ENCODE measurements at regions not wholly inside any gene's neighbourhood (a gene's known extent, or its start where the extent isn't known, plus 50 kb on each side); places are given as distances from the start of the nearest gene placed in this dataset.
A peak's percentile ranks its signal among the peaks of the same experiment; 100 is the strongest.

DNA sequence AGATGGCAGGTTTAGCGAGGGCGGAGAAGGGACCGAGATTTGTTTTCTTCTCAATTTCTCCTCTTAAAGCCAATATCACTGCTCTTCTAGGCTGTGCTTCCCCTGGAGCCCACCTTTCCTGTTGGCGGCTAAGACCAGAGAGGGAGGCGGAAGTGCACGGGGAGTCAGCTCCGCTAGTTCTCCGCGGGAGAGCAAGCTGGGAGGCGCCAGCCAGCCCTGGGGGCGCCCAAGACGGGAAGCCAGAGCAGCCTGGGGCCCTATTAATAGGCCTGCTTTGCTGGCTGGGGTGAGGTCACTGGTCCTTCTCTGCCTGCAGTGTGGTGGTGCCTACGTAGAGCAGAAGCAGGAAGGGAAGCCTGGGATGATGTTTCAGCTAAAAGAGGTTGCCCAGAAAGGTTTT is 61.6 kb downstream of the LSM5 start:
- no peak for DNase-seq

GRCh38 chr7:32427769-32428291 is 62.4 kb downstream of the LSM5 start:
- peak; percentile 77 for DNase-seq

DNA sequence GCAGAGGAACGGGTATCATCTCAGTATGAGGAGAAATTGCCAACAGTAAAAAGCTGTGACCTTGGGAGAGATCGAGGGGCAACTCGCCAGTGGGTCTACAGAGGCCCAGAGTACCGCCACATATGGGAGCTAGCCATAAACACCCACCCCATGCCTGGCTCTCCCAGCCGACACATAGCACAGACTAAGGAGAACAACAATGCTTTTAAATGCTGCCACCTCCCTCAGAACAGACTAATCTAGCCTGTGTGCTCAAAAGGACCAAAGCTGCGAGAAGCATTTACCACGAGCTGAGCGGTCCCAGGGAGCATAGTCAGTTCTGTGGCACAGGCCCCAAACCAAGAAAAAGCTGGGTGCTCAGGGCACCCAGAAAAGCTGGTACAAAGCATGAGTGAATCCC is 73.3 kb downstream of the LSM5 start:
- no peak for DNase-seq

- DNase-seq: no peak
Observed at GRCh38 chr7:32415936-32416335, 74.2 kb downstream of the LSM5 start.

- no peak for DNase-seq
Observed at GRCh38 chr7:32415519-32415918, 74.7 kb downstream of the LSM5 start.

DNA sequence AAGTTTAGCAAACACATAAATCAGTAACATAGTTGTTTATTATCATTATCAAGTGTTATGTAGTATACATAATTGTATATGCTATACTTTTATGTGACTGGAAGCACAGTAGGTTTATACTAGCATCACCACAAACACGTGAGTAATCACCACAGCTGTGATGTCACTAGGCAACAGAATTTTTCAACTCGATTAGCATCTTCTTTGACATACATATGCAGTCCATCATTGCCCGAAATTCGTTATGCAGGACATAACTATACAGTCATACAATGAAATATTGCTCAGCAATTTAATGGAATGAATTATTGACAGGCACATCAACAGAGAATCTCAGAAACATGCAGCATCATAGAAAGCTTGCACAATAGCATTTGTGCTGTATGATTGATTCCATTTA is 77.7 kb downstream of the LSM5 start:
- no peak for DNase-seq

DNA sequence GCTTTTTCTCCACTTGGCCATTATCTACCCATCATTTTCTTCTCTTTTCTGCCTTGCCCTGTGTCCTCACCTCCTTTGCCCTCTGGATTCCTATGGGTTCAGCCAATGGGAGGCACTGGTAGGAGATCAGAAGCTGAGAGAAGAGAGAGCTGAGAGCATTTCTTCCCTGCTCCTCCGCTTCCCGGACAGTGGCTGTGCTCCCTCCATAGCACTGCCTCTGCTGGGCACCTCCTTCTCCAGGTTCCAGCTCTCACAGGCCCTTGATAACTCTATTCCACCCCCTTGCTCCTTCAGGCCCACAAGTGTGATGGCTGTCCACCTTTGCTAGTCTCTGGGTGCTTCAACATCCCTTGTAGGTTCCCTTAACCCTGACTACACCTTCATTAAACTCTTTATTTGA is 79.6 kb downstream of the LSM5 start:
- DNase-seq: no peak

- DNase-seq: no peak
Observed at GRCh38 chr7:32406386-32406785, 83.8 kb downstream of the LSM5 start.

GRCh38 chr7:32403463-32404229 is 86.5 kb downstream of the LSM5 start:
- no peak for DNase-seq

DNA sequence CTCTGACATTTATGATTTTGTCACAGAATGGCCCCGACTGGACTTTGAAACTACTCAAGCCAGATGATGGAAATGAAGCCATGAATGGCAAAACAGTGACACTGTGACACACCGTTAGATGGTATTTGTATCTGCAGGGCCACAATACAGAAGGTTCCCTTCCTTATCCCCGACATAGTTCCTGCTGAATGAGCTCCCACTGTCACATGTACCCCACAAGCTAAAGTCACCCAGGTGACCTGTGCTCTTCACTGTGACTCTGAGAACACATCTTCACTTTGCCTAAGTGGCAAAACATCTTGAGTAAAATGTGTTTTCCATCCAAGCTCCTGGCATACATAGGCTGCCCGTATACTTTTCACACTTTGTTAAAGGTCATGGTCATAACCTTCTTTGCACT is 89.5 kb downstream of the LSM5 start:
- DNase-seq: no peak

DNA sequence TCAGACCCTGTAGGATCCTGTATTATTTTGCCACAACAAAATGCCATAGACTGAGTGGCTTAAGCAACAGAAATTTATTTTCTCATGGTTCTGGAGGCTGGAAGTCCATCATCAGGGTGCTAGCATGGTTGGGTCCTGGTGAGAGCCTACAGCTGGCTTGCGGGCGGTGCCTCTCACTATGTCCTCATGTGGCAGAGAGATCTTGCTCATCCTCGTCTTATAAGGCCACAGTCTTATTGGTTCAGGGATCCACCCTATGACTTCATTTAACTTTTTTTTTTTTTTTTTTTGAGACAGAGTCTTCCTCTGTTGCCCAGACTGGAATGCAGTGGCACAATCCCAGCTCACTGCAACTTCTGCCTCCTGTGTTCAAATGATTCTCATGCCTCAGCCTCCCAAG is 90.9 kb downstream of the LSM5 start:
- no peak for DNase-seq

GRCh38 chr7:32395168-32395567 is 95.0 kb downstream of the LSM5 start:
- DNase-seq: no peak

DNA sequence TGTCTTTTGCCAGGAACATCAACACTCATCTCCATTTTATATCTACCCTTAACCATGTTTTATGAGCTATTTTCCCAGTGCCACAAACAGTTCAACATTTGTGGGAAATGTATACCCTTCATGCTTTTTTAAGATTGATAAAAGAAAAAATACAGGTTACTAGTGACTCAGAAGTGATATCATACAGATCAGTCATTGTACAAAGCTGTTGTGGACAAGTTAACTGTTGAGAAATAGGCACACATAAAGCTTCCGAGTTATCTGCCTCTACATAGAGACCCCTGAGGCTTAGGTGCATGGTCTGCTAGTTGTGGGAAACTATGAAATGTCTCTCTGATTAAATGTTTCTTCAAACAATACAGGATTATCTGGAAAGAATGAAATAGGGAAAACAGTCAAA is 96.3 kb downstream of the LSM5 start:
- no peak for DNase-seq

- DNase-seq: no peak
Observed at GRCh38 chr7:32390210-32390609, 100.0 kb downstream of the LSM5 start.

DNA sequence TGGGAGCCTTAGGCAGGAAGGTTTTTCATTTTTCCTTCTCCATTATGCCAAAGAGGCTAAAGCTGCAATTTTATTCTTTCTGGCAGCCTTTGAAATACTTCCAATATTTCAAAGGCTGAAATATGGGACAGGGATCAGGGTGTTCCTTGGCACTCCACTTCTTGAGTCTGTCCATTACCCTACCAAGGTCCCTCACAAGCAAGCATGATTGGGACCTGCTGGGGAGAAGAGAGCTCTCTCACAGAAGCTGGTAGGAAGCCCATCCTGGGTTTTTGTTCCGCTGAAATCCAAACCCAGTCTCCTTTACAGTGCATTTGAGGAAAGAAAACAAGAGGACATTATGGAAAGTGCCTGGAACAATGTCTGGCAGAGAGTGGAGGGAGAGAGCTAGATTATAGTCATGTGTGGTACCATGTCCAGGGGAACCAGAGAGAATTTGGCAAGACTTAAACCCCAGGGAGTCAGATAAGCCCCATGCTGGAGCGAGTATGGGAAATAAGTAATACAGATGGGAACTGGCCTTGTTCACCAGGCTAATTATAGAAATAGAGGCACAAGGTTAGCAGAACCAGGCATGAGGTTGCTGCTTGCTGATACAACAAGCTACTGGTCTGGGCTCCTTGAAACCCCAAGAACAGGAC is 104.7 kb downstream of the LSM5 start:
- no peak for DNase-seq

DNA sequence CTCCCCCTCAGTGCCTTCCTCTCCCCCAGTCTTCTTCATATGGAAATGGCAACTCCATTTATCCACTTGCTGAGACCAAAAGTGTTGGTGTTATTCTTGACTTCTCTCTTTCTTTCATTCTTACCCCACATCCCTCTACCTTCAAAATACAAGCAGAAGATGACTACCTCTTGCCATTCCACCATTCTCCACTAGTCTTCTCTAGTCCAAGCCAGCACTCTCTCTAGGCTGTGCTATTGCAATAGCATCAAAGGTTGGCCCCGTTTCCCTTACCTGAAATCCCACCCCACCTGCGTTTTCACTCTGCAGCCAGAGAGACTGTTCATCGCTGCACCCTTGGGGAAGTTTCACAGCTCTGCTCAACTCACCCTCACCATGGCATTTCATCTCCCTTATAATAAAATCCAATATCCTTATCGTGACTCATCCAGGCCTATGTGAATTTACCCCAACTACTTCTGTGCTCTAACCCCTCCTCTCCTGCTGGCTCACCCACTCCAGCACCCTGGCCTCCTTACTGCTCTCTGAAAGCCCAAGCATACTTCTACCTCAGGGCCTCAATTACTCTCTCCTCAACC is 109.1 kb downstream of the LSM5 start:
- DNase-seq: no peak

DNA sequence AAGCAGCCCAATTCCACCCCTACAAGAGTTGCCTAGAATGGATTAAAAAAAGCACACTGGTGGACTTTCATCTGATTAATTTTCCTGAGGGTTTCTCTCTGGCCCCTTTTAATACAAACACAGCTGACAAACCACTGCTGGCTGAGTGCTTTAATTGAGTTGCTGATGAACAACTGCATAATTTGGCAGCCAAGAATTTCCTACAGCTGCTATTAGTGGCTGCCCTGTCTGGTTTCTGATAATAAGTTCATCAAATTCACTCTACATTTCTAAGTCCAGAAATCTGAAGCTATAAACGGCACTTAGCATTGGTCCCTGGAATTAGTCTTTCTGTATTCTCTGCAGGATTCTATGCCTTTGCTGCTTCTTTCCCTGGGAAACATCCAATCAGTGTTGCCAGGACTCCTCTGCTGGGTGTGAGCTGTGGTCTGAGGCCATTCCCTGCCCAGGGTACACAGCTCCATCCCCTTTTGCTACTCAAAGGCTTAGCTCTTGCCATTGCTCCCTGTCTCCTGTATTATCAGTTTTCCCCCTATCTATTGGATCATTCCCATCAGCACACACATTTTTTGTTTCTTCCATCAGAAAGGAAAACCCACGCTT is 110.6 kb downstream of the LSM5 start:
- DNase-seq: no peak

GRCh38 chr7:32378988-32379387 is 111.2 kb downstream of the LSM5 start:
- DNase-seq: no peak

GRCh38 chr7:32364581-32364980 is 125.6 kb downstream of the LSM5 start:
- no peak for DNase-seq

DNA sequence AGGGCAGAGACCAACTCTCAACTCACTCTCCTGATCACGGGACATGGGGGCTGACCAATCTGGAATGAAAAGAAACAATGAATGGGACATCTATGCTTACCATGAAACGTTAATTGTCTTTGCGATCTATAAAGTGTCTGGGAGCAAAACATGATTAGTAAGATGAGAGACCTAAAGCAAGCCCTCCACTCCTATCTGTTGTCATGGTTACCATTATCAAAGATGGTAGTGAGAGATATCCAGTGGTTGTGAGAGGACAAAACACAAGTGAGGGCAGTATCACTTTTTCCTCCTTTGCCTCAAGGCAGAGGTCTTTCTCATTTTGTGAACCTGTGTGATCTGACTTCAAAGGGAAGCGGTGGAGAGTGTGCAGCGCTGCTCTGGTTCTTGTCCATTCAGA is 130.1 kb downstream of the LSM5 start:
- no peak for DNase-seq

- no peak for DNase-seq
Observed at GRCh38 chr7:32357535-32358277, 132.5 kb downstream of the LSM5 start.

DNA sequence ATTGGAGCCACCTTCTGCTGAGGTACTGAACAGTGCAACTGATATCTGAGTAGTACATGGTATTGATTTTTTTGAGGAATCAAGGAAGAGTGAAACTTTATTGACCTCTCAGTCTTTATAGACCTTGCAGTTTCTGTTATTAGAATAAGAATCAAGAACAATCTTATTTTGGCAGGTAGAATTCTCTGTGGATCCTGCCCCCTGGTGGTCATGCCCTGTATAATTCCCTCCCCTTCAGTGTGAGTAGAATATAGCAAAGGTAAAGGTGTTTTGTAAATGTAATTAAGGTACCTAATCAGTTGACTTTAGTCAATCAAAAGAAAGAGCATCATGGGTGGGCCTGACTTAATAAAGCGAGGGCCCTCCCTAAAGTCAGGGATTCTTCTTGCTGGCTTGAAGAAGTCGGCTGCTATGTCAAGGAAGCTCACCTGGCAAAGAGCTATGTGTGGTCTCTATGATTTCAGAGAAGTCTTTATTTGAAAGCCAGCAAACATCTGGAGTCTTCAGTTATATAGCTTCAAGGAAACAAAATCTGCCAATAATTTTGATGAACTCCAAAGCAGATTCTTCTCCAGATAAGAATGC is 142.8 kb downstream of the LSM5 start:
- no peak for DNase-seq

All from hindlimb muscle (tissue), 1 donor.